GF-D8 (cell line): ENCODE measurements at regions not wholly inside any gene's neighbourhood (a gene's known extent, or its start where the extent isn't known, plus 50 kb on each side); places are given as distances from the start of the nearest gene placed in this dataset.
"Not testable (repeated sequence)": the region's sequence is repeated elsewhere in the genome, so short reads cannot be mapped to it uniquely, and the experiment has no call there.

Source experiments
- DNase-seq: peaks from one replicate; lab custom pipeline; 2025; lab: John Stamatoyannopoulos, UW

DNA sequence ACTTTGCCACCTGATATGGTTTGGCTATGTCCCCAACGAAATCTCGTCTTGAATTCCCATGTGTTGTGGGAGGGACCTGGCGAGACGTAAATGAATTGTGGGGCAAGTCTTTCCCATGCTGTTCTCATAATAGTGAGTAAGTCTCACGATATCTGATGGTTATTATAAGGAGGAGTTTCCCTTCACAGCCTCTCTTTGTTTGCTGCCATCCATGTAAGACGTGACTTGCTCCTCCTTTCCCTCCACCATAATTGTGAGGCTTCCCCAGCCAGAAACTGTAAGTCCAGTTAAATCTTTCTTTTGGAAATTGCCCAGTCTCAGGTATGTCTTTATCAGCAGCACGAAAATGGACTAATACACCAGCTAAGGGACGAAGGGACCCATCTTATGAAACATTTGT is 1303.3 kb downstream of the SUCLG1 start:
- no peak for DNase-seq

DNA sequence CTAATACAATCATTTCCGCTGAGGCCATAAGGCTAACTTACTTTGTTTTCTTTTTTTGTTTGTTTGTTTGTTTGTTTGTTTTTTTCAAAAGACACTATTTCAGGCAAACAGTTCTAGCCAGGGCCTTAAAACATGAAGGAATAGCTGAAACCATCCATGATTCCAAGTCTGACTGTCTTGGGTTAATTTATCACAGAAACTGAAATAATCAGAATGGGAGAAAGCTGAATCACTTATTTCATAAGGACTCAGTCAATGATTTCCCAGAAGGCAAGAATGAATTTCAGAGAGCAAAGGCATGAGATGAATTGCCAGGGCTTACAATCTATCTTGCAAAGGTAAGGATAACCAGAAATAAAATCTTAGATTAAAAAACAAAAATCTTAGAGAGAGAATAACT is 1315.1 kb downstream of the SUCLG1 start:
- DNase-seq, result no peak

DNA sequence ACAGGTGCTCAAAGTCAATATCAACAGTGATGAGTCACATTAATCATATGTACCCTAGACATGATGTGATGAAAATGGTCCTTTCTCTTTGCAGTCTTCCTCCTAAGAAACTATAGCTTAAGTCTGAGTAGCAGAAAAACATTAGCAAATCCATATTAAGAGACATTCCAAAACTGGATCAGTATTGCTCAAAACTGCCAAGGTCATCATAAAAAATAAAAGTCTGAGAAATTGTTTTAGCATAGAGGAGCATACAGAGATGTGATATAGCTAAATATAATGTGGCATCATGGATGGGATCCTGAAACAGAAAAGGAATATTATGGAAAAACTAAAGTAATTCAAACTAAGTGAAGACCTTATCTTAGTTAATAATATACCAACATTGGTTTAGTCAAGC is 1316.1 kb downstream of the SUCLG1 start:
- no peak for DNase-seq

DNA sequence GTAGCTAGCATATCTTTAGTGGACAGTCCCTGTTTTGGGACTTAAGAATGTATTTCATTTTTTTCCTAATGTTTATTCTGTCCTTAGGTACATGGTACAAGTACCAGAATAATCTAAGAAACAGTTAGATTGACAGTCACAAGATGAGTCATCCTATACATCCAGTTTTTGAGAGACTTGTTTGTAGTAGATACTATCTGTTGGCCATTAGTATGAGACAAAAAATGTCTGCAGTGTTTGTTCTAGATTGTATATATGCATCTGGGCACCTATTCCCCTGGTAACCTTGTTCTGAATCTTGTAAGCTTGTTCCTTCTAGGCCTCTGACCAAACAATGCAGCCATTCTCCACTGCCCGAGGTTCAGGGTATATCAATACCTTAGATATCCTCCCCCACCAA is 1343.5 kb downstream of the SUCLG1 start:
- no peak for DNase-seq

DNA sequence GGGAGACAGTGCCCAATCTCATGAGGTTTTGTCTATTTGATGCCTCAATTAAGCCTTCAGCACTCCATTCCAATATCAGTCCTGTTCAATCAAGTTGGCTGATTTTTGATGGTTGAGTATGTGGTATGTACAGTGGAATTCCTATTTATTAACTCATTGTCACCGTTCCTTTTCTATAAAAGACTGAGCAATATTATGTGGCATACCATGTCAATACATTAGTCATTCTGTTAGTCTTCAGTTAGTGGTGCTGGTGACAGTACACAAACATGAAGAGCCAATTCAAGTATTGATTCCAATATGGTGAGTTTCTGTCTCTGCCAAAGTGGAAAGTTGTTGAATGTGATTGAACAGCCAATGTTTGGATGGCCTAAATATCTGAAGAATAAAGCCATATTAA is 1343.9 kb downstream of the SUCLG1 start:
- no peak for DNase-seq

DNA sequence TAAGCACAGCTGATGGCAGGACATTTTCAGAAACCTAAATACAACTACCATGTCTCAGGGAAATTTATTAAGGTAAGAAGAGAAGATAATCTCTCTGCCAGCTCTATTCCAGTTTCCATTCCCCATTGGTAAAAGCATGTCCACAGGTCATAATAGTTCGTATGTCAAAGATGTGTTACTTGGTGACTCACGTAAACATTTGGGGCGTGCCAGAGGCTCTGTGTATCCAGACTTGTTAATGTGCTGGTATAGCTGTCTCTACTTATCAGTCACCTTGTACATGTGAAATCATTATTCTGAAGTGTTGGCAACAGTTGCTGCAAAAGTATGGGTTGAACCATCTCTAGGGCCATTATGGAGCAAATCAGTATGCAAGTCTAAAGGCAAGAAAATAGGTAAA is 1345.1 kb downstream of the SUCLG1 start:
- DNase-seq, result no peak

DNA sequence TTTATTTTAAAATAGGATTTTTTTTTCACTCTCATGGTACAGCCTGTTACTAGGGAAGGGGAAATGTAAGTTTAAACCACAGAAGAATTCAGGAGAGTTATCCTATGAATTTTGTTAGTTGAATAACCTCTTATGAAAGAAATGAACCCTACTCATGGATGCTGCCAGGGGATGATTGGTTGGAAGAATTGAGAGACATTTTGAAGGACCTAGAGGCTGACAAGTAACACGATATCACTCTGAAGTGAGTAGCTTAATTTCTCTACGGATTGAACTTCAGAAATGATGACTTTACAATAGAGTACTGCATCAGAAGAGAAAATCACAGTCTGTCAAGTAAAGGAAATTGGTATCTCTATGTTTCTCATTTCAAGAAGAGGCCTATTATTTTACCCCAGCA is 1346.2 kb downstream of the SUCLG1 start:
- DNase-seq, result no peak

DNA sequence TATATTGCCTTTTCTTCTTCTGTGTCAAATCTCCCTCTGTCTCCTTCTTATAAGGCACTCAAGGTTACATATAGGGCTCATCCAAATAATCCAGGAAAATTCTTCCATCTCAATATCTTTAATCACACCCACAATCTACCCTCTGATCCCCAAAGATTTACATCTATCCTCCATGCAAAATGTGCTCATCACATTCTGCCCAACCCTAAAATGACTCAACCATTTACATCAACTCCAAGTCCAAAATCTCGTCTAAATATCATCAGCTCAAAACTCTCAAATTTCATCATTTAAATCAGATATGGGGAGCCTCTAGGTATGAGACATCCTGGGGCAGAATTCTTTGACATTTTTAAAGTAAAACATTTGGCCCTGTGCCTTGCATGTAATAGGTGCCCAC is 1349.8 kb downstream of the SUCLG1 start:
- no peak for DNase-seq

DNA sequence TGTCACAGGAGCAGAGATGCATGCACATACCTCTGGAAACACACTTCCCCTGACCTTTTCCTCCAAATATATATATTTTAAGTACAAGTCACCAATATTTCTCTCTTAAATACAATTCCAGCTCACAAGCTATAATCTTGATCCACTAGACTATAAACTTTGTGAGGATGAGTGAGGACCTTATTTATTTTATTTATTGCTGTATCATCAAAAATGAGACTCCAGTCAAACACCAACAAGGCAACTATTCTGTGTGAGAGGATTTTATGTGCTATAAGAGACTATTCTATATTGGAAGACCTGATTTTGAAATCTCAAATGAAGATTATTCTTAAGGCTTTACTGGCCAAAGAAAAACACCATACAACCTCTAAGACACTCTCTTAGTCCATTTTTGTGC is 1352.2 kb downstream of the SUCLG1 start:
- DNase-seq, result no peak

DNA sequence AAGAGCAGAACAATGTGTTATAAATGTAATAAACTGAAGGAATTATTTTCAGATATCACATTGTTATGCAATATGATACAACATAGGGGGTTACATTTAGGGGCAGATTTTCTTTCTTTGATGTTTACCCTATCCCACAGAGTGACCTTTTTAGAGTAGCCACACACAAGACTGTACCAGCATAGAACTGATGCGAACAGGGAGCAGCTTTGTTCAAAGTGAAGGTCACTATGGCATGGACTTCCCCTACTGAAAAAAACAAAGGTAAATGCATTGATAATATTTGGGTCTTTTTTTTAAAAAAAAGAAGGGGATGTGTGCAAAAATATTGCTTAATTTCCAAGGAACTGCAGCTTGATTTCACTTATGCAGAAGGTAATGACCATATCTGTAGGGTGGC is 1354.9 kb downstream of the SUCLG1 start:
- no peak for DNase-seq

DNA sequence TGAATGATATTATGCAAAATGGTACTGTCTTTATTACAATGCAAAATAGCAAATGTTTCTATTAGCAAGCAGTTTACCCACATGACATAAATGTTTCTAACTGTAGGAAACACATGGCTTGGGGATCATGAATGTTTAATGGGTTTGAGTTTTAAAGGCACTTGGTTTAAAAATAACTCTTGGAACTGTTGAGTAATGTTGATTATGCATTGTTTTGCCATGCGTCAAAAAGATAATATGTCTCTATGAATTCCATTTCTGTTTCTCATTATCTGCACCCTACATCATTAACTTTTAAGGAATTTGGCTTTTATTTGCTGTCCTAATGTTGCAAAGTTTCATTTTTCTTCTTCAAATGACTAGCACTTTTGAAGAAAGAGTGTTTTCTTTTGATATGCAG is 1355.5 kb downstream of the SUCLG1 start:
- DNase-seq, result no peak

DNA sequence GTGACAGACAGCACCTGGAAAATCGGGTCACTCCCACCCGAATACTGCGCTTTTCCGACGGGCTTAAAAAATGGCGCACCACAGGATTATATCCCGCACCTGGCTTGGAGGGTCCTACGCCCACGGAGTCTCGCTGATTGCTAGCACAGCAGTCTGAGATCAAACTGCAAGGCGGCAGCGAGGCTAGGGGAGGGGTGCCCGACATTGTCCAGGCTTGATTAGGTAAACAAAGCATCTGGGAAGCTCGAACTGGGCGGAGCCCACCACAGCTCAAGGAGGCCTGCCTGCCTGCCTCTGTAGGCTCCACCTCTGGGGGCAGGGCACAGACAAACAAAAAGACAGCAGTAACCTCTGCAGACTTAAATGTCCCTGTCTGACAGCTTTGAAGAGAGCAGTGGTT is 1370.0 kb downstream of the SUCLG1 start:
- DNase-seq, result not testable (repeated sequence)

DNA sequence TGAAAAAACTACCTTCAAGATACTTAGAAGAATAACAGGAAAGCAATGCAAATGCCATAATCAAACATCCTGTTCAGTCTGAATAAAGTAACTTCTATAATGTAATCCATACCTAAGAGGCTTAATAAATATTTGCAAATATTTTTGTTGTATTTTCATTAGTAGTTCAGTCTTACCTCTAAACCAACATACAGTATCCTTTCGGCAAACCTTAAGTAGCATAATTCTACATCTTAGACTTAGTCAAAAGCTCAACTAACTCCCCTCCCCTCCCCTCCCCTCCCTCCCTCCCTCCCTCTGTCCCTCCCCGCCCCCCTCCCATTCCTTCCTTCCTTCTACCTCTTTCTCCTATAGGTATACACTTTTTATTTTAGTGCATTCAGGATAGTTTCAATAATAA is 1373.2 kb downstream of the SUCLG1 start:
- no peak for DNase-seq

DNA sequence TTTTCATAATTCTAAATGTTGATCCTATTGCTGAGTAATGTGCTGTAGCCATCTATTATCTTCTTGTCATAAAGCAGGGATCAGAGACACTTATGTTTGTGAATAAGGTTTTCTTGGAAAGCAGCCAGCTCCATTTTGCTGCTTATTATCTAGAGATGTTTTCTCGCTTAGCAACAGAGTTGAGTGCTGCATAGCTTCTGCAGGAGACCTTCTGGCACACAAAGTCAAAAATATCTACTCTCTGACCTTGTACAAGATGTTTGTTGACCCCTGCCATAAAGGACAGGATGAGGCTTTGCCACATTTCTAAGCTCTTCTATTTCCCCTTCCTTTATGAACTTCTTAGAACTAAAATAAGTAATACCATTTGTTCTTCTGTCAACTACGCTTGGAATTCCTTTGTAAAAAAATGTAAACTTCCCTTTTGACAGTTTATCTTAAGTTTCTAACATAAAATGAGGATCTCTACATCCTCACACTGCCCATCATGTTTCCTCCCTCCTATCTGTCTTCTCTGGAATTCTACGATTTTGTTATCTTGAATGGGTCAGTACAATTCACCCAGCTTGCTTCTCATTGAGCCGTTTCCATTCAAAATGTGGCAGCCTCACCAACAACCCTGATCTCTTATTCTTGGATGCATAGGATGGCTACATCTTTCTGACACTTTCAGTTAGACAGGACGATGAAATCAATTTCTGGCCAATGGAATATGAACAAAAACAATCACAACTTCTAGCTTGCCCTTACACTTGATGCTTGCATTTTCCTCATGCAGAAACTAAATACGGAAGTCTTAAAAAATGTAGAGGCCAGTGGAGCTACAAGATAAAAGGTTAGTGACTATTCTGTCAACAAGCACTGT is 1377.0 kb downstream of the SUCLG1 start:
- DNase-seq, result no peak

DNA sequence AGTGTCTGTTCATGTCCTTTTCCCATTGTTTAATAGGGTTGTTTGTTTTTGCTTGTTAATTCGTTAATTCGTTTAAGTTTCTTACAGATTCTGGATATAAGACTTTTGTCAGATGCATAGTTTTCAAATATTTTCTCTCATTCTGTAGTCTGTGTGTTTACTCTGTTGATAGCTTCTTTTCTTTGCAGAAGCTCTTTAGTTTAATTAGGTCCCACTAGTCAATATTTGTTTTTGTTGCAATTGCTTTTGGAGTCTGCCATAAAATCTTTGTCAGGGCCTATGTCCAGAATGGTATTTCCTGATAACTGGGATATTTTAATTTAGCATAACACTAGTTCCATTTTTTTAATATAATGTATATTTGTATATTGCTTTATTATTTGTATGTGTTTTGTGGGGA is 1380.1 kb downstream of the SUCLG1 start:
- DNase-seq, result no peak

DNA sequence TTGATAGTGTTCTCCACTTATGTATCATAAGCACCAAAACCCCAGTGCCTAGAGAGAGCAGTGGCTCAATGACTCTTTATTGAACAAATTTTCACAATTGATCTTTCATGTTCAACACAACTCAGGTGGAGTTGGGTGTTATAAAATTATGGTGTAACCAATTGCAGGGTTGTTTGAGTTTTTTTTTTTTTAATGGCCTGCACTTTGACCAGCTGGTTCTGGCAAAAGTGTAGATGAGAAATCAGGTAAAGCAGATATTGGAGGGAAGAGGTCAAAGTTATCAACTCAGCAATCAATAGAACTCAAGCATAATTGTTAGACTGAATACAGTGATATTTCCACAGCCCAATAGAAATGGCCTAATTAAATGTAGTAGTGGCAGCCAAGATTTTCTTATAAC is 1386.3 kb downstream of the SUCLG1 start:
- DNase-seq, result no peak

DNA sequence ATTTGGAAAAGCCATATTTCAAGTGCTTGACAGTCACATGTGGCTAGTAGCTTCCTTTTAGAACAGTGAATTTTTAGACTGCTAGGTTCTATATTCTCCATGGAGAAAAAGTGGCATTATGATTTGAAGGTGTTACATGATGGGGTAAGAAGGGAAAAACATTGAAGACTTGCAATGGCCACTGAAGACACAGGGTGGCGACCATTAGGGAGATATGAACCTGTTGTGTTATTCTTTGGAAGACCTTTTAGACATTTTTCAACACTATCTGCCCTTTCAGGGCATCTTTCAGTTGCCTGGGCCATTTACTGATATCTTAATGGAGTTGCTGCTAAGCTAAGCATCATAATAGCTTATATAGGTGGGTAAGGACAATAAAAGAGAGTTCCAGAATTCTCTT is 1387.2 kb downstream of the SUCLG1 start:
- no peak for DNase-seq

DNA sequence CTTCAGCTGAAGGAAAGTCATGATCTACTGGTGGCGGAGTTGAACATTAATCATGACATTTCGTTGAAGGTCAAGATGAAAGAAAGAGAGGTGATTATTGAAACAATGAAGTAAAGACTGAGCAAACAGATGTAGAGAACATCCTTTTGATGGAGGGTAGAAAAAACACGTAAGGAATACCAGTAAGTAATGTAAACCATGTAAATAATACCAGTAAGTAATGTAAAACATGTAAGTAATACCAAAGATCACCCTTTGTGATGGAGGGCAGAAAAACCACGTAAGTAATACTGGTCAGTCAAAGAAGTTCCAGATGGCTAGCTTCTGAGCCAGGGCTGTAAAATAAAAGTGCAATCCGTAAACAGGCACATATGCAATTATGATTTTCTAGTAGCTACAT is 1387.7 kb downstream of the SUCLG1 start:
- DNase-seq, result no peak

DNA sequence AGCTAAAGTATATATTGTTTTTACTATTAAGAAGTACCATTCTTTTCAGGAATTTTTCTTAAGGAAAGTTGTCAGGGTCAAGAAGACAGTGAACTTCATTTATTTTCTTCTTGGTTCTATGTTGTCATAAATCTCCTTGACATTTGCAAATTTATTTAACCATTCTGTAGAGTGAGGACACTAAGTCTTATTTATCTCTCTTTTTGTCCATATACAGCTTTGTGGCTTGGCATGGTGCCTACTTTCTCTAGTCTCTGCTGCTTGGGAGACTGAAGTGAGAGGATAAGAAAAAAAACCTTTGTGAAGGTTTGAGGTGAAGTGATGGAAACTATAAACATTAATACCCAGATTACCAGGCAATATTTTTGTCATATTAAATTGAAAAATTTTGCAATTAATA is 1389.4 kb downstream of the SUCLG1 start:
- DNase-seq, result no peak

DNA sequence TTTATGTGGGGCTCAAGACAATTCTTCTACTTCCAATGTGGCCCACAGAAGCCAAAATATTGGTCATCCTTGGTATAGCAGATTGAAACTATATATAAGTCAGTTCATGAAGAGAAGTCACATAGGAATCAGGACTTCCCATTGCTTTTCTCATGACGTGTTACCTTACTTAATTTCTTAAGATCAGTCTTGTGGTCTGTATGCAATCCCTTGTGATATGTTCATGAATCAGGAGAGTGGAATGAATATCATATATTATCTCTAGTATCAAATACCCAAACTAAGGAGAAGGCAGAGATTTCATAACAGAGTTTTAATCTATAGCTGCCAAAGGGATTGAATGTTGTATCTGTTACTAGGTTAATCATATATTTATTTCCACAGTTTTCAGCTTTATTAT is 1390.4 kb downstream of the SUCLG1 start:
- no peak for DNase-seq

DNA sequence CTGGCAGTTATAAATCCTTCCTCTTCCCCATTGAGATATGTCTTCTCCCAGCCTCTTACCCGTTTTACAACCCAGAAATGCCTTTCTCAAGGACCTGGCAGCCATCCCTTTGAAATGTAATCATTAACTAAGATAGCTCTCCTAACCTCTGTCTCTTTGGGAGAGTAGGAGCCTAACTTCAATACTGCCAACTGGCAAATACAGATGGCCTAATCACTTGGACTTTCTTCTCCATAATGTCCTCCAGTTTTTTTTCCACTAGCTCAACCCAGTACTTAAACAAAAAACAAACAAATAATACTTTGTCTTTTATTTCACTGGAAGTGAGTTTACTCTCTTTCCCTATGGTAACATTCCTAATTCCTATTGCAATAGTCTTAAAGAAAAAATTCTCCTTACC is 1391.1 kb downstream of the SUCLG1 start:
- no peak for DNase-seq

DNA sequence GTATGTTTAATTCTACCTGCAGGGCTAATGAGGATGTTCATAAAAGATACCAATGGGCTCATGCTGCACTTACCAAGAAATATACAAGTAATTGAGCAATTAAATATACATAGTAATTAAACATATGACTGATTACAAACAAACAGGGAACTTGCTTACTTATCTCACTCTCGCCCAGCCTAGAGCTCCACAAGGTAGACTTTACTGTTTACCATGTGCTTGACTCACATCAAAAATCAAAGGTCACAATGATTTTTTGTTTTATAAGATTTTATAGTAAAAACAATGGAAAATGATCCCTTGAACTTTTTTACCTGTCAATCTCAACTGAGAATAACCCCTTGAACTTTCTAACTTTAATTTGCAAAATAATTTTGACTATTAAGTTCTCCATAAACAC is 1395.1 kb downstream of the SUCLG1 start:
- no peak for DNase-seq

DNA sequence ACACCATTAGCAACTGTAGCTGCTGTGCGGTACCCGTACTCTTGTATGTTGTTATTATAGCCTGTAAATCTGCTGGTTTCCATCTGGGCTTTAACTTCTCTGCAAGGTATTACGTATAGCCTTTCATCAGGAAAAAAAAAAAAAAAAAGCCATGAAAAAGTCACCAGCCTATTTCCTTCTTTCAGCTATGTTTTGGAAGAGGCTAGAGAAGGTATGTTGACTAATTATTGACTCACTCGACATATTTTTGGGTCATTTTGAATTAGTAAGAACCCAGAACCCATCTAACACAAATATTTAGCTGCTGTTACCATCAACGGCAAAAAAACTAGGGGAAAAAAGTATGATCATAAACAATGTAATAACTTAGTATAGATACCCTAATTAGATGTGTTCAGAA is 1395.6 kb downstream of the SUCLG1 start:
- DNase-seq, result no peak

DNA sequence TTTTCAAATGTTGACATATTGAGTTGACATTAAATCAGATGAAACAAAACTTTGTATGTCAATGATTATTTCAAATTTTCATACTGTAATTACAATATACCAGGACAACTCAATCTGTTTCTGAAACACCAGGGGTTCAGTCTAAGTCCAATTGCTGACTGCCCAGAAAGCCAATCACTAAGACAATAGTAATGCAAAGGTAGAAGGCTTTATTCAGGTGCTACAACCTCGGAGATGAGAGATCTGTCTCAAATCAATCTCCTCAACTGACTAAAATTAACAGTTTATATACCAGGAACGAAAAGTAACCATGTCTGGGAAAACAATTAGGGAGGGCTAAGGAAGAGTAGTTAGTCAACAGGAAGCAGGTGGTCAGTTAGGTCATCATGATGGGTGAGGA is 1400.4 kb downstream of the SUCLG1 start:
- DNase-seq, result no peak
